ENCODE measurements at regions not wholly inside any gene's neighbourhood (a gene's known extent, or its start where the extent isn't known, plus 50 kb on each side); places are given as distances from the start of the nearest gene placed in this dataset.

GRCh38 chr9:111186021-111186530 lies 143.9 kb downstream of the OR2K2 start:
- no peak for TF ChIP-seq CTCF (IDR thresholded peaks at IDR 0.05)
- no peak for TF ChIP-seq POLR2A (IDR thresholded peaks at IDR 0.05)
- Histone ChIP-seq H3K4me1 (replicated peaks in 1 of 2) (no peaks in the 10 kb centered on the region), H3K9me3 (replicated peaks in 1 of 3) (no peaks in the 10 kb centered on the region), H3K36me3 (replicated peaks in 1 of 2) (no peaks in the 10 kb centered on the region), H3K27me3 (no peaks in the 10 kb centered on the region), H3K4me3 (no peak overlapping the region), H3K27ac (no peak overlapping the region)
- intact Hi-C loops (cut with DNase I): no loop called here
- DNase-seq: no peak
- 64 to 83% (median 77%) methylated on average over 1 of the region's 1 CpG for WGBS, 4 donors

- TF ChIP-seq POLR2A (IDR thresholded peaks at IDR 0.05) (no peak), CTCF (IDR thresholded peaks at IDR 0.05) (no peak)
- Histone ChIP-seq H3K9me3 (replicated peaks in 1 of 3) (no peaks in the 10 kb centered on the region), H3K4me3 (no peak overlapping the region), H3K36me3 (replicated peaks in 1 of 2) (no peaks in the 10 kb centered on the region), H3K4me1 (replicated peaks in 1 of 2) (no peaks in the 10 kb centered on the region), H3K27ac (no peak overlapping the region), H3K27me3 (no peaks in the 10 kb centered on the region)
- intact Hi-C loops (cut with DNase I): no loop called here
- WGBS, 4 donors: 70 to 81% (median 74%) methylated on average over 2 of the region's 2 CpGs
- DNase-seq: no peak
Observed at GRCh38 chr9:111180811-111181210, 142.5 kb upstream of the LPAR1 start.

GRCh38 chr9:111179577-111179976 lies 141.3 kb upstream of the LPAR1 start:
- Histone ChIP-seq H3K36me3 (replicated peaks in 1 of 2) (no peaks in the 10 kb centered on the region), H3K4me3 (no peak overlapping the region), H3K27ac (no peak overlapping the region), H3K9me3 (replicated peaks in 1 of 3) (no peaks in the 10 kb centered on the region), H3K4me1 (replicated peaks in 1 of 2) (no peaks in the 10 kb centered on the region), H3K27me3 (no peaks in the 10 kb centered on the region)
- DNase-seq: peak in 5 of 7 donors; percentile 9 to 64 (median 36)
- TF ChIP-seq POLR2A (IDR thresholded peaks at IDR 0.05): no peak
- no peak for TF ChIP-seq CTCF (IDR thresholded peaks at IDR 0.05)
- intact Hi-C loops (cut with DNase I): no loop called here
- 65 to 88% (median 73%) methylated on average over 5 of the region's 5 CpGs for WGBS, 4 donors

GRCh38 chr9:111178331-111179055 lies 140.2 kb upstream of the LPAR1 start:
- Histone ChIP-seq H3K9me3 (replicated peaks in 1 of 3) (no peaks in the 10 kb centered on the region), H3K27ac (no peak overlapping the region), H3K4me1 (replicated peaks in 1 of 2) (no peaks in the 10 kb centered on the region), H3K4me3 (no peak overlapping the region), H3K36me3 (replicated peaks in 1 of 2) (no peaks in the 10 kb centered on the region), H3K27me3 (no peaks in the 10 kb centered on the region)
- TF ChIP-seq POLR2A (IDR thresholded peaks at IDR 0.05): no peak
- no peak for TF ChIP-seq CTCF (IDR thresholded peaks at IDR 0.05)
- WGBS, 4 donors: 47 to 53% (median 50%) methylated on average over 9 of the region's 9 CpGs
- no peak for DNase-seq
- intact Hi-C loops (cut with DNase I): no loop called here

All from adrenal gland (tissue), 9 donors.